Spleen (tissue), 7 donors: ENCODE measurements at regions not wholly inside any gene's neighbourhood (a gene's known extent, or its start where the extent isn't known, plus 50 kb on each side); places are given as distances from the start of the nearest gene placed in this dataset.

ENCODE experiments used
- POLR2A ChIP-seq, 3 donors: fragments of 450-650 bp; IDR thresholded peaks; one replicate each; pipeline ENCODE4 v1.5.1; 2017; ENCODE audit warnings: antibody characterized with exemption in 3 of 3, mild to moderate bottlenecking in 1 of 3
- POLR2AphosphoS5 ChIP-seq, 3 donors: sonication (generic); formaldehyde crosslinking; IDR thresholded peaks; one replicate each; pipeline ENCODE4 v1.5.1; 2017; ENCODE audit warnings: antibody characterized with exemption in 3 of 3
- TF ChIP-seq, protein P1 (sequence below), 11 experiments: fragments of 200-600 bp in 7 of 11; fragments of 450-650 bp in 4 of 11; sonication (generic) in 4 of 11; IDR thresholded peaks in 8 of 11; conservative IDR thresholded peaks in 3 of 11; 1 replicate in 7 of 11; 2 replicates in 4 of 11; pipeline versions ENCODE4 v1.4.0 to v1.8.0; 2016 to 2021; ENCODE audit warnings: antibody characterized with exemption in 11 of 11, inconsistent platforms in 4 of 11, mild to moderate bottlenecking in 1 of 11
- donor health status: DM: no; HTN: no; CAD: no; lungs with moderate emphysema.
- donor health status: DM: no; HTN: no; CAD: no.
- donor health status: DM: no; HTN: no; CAD: no.

DNA sequence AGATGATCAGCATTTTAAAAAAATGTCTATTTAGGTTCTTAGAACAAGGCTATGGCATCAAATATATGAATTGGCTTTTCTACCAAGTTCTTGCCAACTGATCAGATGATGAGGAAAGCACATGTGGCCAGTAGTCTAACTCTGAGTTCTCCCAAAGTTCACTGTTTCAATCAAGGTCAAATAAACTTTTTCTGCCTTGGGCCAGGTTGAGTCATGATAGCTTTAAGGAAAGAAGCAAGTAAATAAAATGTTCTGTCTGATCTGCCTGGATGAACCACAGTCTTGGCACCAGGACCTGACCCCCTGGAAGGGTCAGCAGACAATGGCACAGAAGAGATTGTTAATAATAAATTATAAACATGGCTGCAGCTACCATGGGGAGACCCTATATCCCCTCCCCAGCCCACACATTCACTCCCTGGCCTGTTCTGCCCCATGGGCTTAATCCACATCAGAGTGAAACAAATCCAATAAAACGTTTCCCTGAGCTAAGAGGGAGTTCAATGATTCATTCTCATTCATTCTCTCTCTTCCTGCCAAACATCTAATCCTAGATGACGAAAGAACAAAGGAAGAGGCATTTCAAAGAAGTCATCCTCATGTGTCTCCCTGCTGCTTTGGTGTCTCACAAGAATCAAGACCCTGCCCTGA, 661.6 kb downstream of the DHX35 start:
- TF ChIP-seq, protein P1, sequence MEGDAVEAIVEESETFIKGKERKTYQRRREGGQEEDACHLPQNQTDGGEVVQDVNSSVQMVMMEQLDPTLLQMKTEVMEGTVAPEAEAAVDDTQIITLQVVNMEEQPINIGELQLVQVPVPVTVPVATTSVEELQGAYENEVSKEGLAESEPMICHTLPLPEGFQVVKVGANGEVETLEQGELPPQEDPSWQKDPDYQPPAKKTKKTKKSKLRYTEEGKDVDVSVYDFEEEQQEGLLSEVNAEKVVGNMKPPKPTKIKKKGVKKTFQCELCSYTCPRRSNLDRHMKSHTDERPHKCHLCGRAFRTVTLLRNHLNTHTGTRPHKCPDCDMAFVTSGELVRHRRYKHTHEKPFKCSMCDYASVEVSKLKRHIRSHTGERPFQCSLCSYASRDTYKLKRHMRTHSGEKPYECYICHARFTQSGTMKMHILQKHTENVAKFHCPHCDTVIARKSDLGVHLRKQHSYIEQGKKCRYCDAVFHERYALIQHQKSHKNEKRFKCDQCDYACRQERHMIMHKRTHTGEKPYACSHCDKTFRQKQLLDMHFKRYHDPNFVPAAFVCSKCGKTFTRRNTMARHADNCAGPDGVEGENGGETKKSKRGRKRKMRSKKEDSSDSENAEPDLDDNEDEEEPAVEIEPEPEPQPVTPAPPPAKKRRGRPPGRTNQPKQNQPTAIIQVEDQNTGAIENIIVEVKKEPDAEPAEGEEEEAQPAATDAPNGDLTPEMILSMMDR (IDR thresholded peaks at IDR 0.05 in 8 of 11, conservative IDR thresholded peaks at IDR 0.05 in 3 of 11) = no peak
- TF ChIP-seq POLR2A (IDR thresholded peaks at IDR 0.05) (no peak), POLR2AphosphoS5 (IDR thresholded peaks at IDR 0.05) (no peak)
